ENCODE measurements at regions not wholly inside any gene's neighbourhood (a gene's known extent, or its start where the extent isn't known, plus 50 kb on each side); places are given as distances from the start of the nearest gene placed in this dataset.

GRCh38 chr5:156232251-156232869 lies 94.6 kb upstream of the SGCD start:
- no peak for DNase-seq

GRCh38 chr5:156237361-156237760 lies 89.6 kb upstream of the SGCD start:
- DNase-seq: no peak

- no peak for DNase-seq
Measured at GRCh38 chr5:156239800-156240199, 87.2 kb upstream of the SGCD start.

GRCh38 chr5:156240414-156240813 lies 86.5 kb upstream of the SGCD start:
- no peak for DNase-seq

GRCh38 chr5:156241266-156241665 lies 85.7 kb upstream of the SGCD start:
- DNase-seq: no peak

- DNase-seq: no peak
Measured at GRCh38 chr5:156245895-156246294, 81.1 kb upstream of the SGCD start.

- DNase-seq: no peak
Measured at GRCh38 chr5:156251076-156251475, 75.9 kb upstream of the SGCD start.

- DNase-seq: no peak
Measured at GRCh38 chr5:156253130-156253529, 73.8 kb upstream of the SGCD start.

GRCh38 chr5:156254196-156254595 lies 72.8 kb upstream of the SGCD start:
- DNase-seq: no peak

GRCh38 chr5:156256642-156257041 lies 70.3 kb upstream of the SGCD start:
- DNase-seq: no peak

- no peak for DNase-seq
Measured at GRCh38 chr5:156258934-156259333, 68.0 kb upstream of the SGCD start.

- DNase-seq: no peak
Measured at GRCh38 chr5:156259618-156260017, 67.3 kb upstream of the SGCD start.

- no peak for DNase-seq
Measured at GRCh38 chr5:156261275-156261939, 65.6 kb upstream of the SGCD start.

GRCh38 chr5:156271569-156271968 lies 55.4 kb upstream of the SGCD start:
- no peak for DNase-seq

- DNase-seq: no peak
Measured at GRCh38 chr5:156272139-156272538, 54.8 kb upstream of the SGCD start.

GRCh38 chr5:156273325-156273724 lies 53.6 kb upstream of the SGCD start:
- DNase-seq: no peak

- DNase-seq: no peak
Measured at GRCh38 chr5:156274453-156274852, 52.5 kb upstream of the SGCD start.
